Right lobe of liver (tissue), 4 donors: ENCODE measurements at regions not wholly inside any gene's neighbourhood (a gene's known extent, or its start where the extent isn't known, plus 50 kb on each side); places are given as distances from the start of the nearest gene placed in this dataset.

Experiments used
- POLR2A ChIP-seq: fragments of 450-650 bp; IDR thresholded peaks from one replicate; pipeline ENCODE4 v1.6.1; 2017; ENCODE audit warnings: antibody characterized with exemption, mild to moderate bottlenecking
- TF ChIP-seq, protein P1 (sequence below), 4 donors: fragments of 200-600 bp in 3 of 4; fragments of 450-650 bp in 1 of 4; IDR thresholded peaks; one replicate each; pipeline versions ENCODE4 v1.5.1 to v1.8.0; 2016 to 2022; ENCODE audit warnings: antibody characterized with exemption in 4 of 4, mild to moderate bottlenecking in 2 of 4
- donor health status: DM: no; HTN: no; CAD: no.
- donor health status: DM: no; HTN: no; CAD: no.
- donor health status: DM: no; HTN: yes; CAD: no.

DNA sequence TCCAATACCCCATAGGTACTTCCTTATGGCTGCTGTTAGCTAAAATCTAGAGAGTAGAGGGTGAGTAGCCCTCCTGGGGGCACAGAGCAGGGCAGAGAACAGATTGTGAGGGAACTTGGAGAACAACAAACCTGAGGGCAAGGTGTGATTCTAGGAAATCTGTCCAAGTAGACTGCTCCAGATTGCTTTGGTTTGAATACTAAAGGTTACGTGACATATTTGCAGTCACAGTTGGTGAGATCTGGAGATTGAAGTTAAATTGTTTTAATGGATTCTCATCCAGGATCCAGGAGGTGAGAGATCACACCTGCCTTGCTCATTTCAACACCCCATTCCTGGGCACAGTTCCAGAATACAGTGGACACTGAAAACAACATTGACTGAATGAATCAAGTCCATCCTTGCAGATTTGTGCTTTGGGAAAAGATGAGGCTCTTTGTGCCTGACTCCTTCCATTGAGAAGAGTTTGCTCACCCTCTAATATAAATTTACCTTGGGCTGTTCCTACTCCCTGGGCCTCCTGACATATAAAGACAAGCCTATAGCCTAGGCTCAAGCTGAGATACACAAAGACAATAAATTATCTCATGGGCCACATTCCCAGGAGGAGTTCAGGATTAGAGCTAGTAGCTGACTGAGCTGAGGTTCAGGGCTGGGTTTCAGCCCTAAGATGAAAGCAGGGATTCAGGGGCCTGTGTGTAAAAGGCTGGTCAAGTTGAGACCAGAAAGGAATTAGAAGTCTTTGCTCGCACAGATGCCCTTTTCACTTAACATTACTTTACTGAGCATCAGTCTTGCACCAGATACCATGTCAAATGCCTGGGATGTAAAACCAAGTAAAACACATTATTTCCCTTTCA is 400.9 kb upstream of the MCTP2 start:
- TF ChIP-seq, protein P1, sequence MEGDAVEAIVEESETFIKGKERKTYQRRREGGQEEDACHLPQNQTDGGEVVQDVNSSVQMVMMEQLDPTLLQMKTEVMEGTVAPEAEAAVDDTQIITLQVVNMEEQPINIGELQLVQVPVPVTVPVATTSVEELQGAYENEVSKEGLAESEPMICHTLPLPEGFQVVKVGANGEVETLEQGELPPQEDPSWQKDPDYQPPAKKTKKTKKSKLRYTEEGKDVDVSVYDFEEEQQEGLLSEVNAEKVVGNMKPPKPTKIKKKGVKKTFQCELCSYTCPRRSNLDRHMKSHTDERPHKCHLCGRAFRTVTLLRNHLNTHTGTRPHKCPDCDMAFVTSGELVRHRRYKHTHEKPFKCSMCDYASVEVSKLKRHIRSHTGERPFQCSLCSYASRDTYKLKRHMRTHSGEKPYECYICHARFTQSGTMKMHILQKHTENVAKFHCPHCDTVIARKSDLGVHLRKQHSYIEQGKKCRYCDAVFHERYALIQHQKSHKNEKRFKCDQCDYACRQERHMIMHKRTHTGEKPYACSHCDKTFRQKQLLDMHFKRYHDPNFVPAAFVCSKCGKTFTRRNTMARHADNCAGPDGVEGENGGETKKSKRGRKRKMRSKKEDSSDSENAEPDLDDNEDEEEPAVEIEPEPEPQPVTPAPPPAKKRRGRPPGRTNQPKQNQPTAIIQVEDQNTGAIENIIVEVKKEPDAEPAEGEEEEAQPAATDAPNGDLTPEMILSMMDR (IDR thresholded peaks at IDR 0.05): no peak
- TF ChIP-seq POLR2A: no peak
